A673 (cell line): ENCODE measurements at regions not wholly inside any gene's neighbourhood (a gene's known extent, or its start where the extent isn't known, plus 50 kb on each side); places are given as distances from the start of the nearest gene placed in this dataset.

Experiments
- BruUV-seq: library from RNA; stranded (reverse); fragments of 400-500 nt; replicated peaks from 2 replicates; lab custom pipeline; 2021; lab: Mats Ljungman, UMichigan
- CTCF ChIA-PET: fragments of 300-600 bp; sonication (Branson Sonifier 250); formaldehyde crosslinking; loops from one replicate; lab custom pipeline; 2022; ENCODE audit warnings: antibody characterized with exemption; lab: Charles Lee
- POLR2A ChIA-PET: fragments of 300-600 bp; sonication (Branson Sonifier 250); formaldehyde crosslinking; loops from one replicate; lab custom pipeline; 2022; ENCODE audit warnings: antibody characterized with exemption; ENCODE audit not compliant: low non-redundant PET; lab: Charles Lee
- DNase-seq: peaks from one replicate; pipeline ENCODE4 v3.0.0-alpha.2; 2015; ENCODE audit warnings: low spot score
- H3K27ac ChIP-seq: fragments of 200-600 bp; sonication (generic); 2 replicates; pipeline ENCODE4 v1.5.1; 2016; ENCODE audit warnings: mixed run types, low read depth, mild to moderate bottlenecking, mixed read lengths, antibody characterized with exemption, low read length; ENCODE audit not compliant: poor library complexity, severe bottlenecking
- H3K27me3 ChIP-seq: fragments of 200-600 bp; sonication (generic); replicated peaks from 2 replicates; pipeline ENCODE4 v1.6.1; 2017; ENCODE audit warnings: mixed run types, low read depth, mild to moderate bottlenecking, mixed read lengths, antibody characterized with exemption, low read length; ENCODE audit not compliant: insufficient read depth, poor library complexity
- H3K36me3 ChIP-seq: fragments of 200-600 bp; sonication (generic); 2 replicates; pipeline ENCODE4 v1.6.1; 2016; ENCODE audit warnings: mixed run types, mild to moderate bottlenecking, mixed read lengths, antibody characterized with exemption, low read length; ENCODE audit not compliant: insufficient read depth, poor library complexity, severe bottlenecking
- H3K4me1 ChIP-seq: fragments of 200-600 bp; sonication (generic); 2 replicates; pipeline ENCODE4 v1.6.1; 2017; ENCODE audit warnings: mixed run types, mild to moderate bottlenecking, mixed read lengths, antibody characterized with exemption, low read length; ENCODE audit not compliant: insufficient read depth, poor library complexity, severe bottlenecking
- H3K4me3 ChIP-seq: fragments of 200-600 bp; sonication (generic); 2 replicates; pipeline ENCODE4 v1.5.1; 2016; ENCODE audit warnings: low read depth, mixed run types, mild to moderate bottlenecking, mixed read lengths, low read length; ENCODE audit not compliant: poor library complexity, severe bottlenecking
- H3K9me3 ChIP-seq: fragments of 200-600 bp; sonication (generic); 2 replicates; pipeline ENCODE4 v1.6.1; 2016; ENCODE audit warnings: mixed run types, low read depth, mild to moderate bottlenecking, mixed read lengths, antibody characterized with exemption, low read length; ENCODE audit not compliant: poor library complexity, severe bottlenecking
- EZH2 ChIP-seq: fragments of 200-600 bp; sonication (generic); IDR thresholded peaks from 2 replicates; pipeline ENCODE4 v1.6.1; 2017; ENCODE audit warnings: borderline replicate concordance, low read depth, mild to moderate bottlenecking, mixed read lengths, antibody characterized with exemption, low read length; ENCODE audit not compliant: poor library complexity, severe bottlenecking
- intact Hi-C: fragments of 100-400 bp; cut with micrococcal nuclease; formaldehyde crosslinking; loops from one replicate; pipeline ENCODE4 v1.10.0; 2022; ENCODE audit not compliant: unreplicated experiment
- TF ChIP-seq, protein P1 (sequence below): fragments of 300-800, 200-600 bp; sonication (generic); conservative IDR thresholded peaks from 2 replicates; pipeline ENCODE4 v1.5.1; 2017; ENCODE audit warnings: low read depth, mild to moderate bottlenecking, antibody characterized with exemption, low read length, moderate library complexity, mixed read lengths

GRCh38 chr5:173669483-173669882, 53.0 kb upstream of the BOD1 start:
- Histone ChIP-seq H3K27ac (no peak overlapping the region), H3K36me3 (no peaks in the 10 kb centered on the region), H3K4me1 (no peaks in the 10 kb centered on the region), H3K9me3 (no peaks in the 10 kb centered on the region), H3K4me3 (no peak overlapping the region), H3K27me3 (peaks cover 9% of the 10 kb centered on the region)
- intact Hi-C loops = no loop called here
- no peak for DNase-seq
- no TSS peak for BruUV-seq
- POLR2A ChIA-PET = no interaction called here
- TF ChIP-seq, protein P1, sequence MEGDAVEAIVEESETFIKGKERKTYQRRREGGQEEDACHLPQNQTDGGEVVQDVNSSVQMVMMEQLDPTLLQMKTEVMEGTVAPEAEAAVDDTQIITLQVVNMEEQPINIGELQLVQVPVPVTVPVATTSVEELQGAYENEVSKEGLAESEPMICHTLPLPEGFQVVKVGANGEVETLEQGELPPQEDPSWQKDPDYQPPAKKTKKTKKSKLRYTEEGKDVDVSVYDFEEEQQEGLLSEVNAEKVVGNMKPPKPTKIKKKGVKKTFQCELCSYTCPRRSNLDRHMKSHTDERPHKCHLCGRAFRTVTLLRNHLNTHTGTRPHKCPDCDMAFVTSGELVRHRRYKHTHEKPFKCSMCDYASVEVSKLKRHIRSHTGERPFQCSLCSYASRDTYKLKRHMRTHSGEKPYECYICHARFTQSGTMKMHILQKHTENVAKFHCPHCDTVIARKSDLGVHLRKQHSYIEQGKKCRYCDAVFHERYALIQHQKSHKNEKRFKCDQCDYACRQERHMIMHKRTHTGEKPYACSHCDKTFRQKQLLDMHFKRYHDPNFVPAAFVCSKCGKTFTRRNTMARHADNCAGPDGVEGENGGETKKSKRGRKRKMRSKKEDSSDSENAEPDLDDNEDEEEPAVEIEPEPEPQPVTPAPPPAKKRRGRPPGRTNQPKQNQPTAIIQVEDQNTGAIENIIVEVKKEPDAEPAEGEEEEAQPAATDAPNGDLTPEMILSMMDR = no peak
- no peak for TF ChIP-seq EZH2
- CTCF ChIA-PET = no interaction called here

- Histone ChIP-seq H3K27ac (no peak overlapping the region), H3K36me3 (no peaks in the 10 kb centered on the region), H3K9me3 (no peaks in the 10 kb centered on the region), H3K4me3 (no peak overlapping the region), H3K27me3 (peaks cover 9% of the 10 kb centered on the region), H3K4me1 (no peaks in the 10 kb centered on the region)
- no peak for DNase-seq
- ChIA-PET POLR2A (no interaction called here), CTCF (no interaction called here)
- TF ChIP-seq, protein P1 = no peak
- no peak for TF ChIP-seq EZH2
- BruUV-seq = no TSS peak
- intact Hi-C loops = no loop called here
Measured at GRCh38 chr5:173670130-173670651, 53.7 kb upstream of the BOD1 start.

- TF ChIP-seq, protein P1 = no peak
- TF ChIP-seq EZH2 = no peak
- H3K27ac ChIP-seq = no peak overlapping the region
- peaks cover 9% of the 10 kb centered on the region for H3K27me3 ChIP-seq
- no peaks in the 10 kb centered on the region for H3K36me3 ChIP-seq
- no peak for DNase-seq
- H3K9me3 ChIP-seq = no peaks in the 10 kb centered on the region
- ChIA-PET CTCF (no interaction called here), POLR2A (no interaction called here)
- intact Hi-C loops = no loop called here
- no peaks in the 10 kb centered on the region for H3K4me1 ChIP-seq
- BruUV-seq = no TSS peak
- H3K4me3 ChIP-seq = no peak overlapping the region
Measured at GRCh38 chr5:173670791-173671120, 54.3 kb upstream of the BOD1 start.
